Nephron progenitor cell (in vitro differentiated cells): ENCODE measurements at regions not wholly inside any gene's neighbourhood (a gene's known extent, or its start where the extent isn't known, plus 50 kb on each side); places are given as distances from the start of the nearest gene placed in this dataset.

Experiments
- DNase-seq: peaks from one replicate; pipeline ENCODE4 v3.0.0; 2021
- H3K27ac Mint-ChIP-seq: 2 replicates; pipeline ENCODE4 v1.8.0; 2021; ENCODE audit warnings: mild to moderate bottlenecking, moderate library complexity, mixed read lengths
- H3K27me3 Mint-ChIP-seq: 2 replicates; pipeline ENCODE4 v1.8.0; 2021; ENCODE audit warnings: mild to moderate bottlenecking, low read depth, mixed read lengths; ENCODE audit not compliant: poor library complexity
- H3K36me3 Mint-ChIP-seq: 2 replicates; pipeline ENCODE4 v1.8.0; 2021; ENCODE audit warnings: low read depth, mixed read lengths
- H3K4me1 Mint-ChIP-seq: 2 replicates; pipeline ENCODE4 v1.8.0; 2021; ENCODE audit warnings: mixed read lengths
- H3K4me3 Mint-ChIP-seq: 2 replicates; pipeline ENCODE4 v1.8.0; 2021; ENCODE audit warnings: mild to moderate bottlenecking, moderate library complexity, mixed read lengths
- H3K9me3 Mint-ChIP-seq: 2 replicates; pipeline ENCODE4 v1.8.0; 2021; ENCODE audit warnings: mild to moderate bottlenecking, moderate library complexity, mixed read lengths
- TF ChIP-seq, protein P1 (sequence below): fragments of 200-600 bp; sonication (generic); IDR thresholded peaks from 2 replicates; pipeline ENCODE4 v1.5.0; 2021; ENCODE audit warnings: antibody characterized with exemption

DNA sequence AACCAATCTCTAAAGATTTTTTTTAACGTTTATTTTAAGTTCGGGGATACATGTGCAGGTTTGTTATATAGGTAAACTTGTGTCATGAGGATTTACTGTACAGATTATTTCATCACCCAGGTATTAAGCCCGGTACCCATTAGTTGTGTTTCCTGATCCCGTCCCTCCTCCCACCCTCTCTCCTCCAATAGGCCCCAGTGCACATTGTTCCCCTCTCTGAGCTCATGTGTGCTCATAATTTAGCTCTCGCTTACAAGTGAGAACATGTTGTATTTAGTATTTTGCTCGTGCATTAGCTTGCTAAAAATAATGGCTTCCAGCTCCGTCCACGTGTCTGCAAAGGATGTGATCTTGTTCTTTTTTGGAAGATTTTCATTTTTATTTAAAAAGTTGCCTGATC is 2309.4 kb upstream of the AGA start:
- Mint-ChIP-seq H3K27ac (peak overlapping the region; percentile 13), H3K36me3 (no peaks in the 10 kb centered on the region), H3K4me1 (no peaks in the 10 kb centered on the region), H3K27me3 (no peaks in the 10 kb centered on the region), H3K4me3 (no peak overlapping the region), H3K9me3 (no peaks in the 10 kb centered on the region)
- no peak for DNase-seq
- TF ChIP-seq, protein P1, sequence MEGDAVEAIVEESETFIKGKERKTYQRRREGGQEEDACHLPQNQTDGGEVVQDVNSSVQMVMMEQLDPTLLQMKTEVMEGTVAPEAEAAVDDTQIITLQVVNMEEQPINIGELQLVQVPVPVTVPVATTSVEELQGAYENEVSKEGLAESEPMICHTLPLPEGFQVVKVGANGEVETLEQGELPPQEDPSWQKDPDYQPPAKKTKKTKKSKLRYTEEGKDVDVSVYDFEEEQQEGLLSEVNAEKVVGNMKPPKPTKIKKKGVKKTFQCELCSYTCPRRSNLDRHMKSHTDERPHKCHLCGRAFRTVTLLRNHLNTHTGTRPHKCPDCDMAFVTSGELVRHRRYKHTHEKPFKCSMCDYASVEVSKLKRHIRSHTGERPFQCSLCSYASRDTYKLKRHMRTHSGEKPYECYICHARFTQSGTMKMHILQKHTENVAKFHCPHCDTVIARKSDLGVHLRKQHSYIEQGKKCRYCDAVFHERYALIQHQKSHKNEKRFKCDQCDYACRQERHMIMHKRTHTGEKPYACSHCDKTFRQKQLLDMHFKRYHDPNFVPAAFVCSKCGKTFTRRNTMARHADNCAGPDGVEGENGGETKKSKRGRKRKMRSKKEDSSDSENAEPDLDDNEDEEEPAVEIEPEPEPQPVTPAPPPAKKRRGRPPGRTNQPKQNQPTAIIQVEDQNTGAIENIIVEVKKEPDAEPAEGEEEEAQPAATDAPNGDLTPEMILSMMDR: no peak

DNA sequence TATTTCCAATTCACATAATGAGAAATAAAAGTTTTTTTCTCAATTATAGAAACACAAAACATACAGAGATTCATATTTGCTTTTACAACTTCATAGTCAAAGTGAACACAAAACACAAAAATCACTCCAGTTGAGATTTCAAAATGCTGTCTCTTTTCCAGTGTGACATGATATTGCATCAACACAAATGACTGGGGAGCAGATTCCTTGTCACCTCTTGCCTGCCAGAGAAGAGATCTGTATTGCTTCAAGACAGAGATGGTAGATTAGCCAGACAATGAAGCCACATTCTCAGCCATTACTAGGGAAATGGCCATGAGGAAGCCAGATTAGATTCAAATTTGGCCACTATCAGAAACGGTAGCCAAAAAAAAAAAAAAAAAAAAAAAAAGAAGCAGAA is 2313.1 kb upstream of the AGA start:
- TF ChIP-seq, protein P1: no peak
- H3K4me3 Mint-ChIP-seq: no peak overlapping the region

DNA sequence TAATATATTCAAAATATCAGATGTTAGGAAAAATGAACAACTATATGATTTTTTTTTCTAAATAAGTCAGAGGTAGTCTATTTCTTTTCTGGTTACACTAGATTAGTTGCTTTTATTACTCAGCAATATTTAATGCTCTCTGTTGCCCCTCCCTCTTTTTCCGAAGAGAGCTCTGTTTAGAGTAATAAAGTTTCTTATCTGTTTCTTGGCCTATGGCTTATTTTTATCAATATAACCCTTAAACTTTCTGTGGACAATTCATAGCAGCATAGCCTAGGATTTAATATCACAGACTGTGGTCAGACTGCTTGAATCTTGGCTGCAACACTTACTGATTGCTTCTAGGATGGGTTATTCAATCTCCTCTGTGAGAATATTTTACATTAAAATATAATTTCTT is 2315.4 kb upstream of the AGA start:
- Mint-ChIP-seq H3K27ac (no peak overlapping the region), H3K36me3 (no peaks in the 10 kb centered on the region), H3K4me1 (no peaks in the 10 kb centered on the region)

More for the DNA sequence above, 2313.1 kb upstream of the AGA start:
- Mint-ChIP-seq H3K27ac (no peak overlapping the region), H3K4me1 (no peaks in the 10 kb centered on the region), H3K27me3 (no peaks in the 10 kb centered on the region), H3K9me3 (no peaks in the 10 kb centered on the region), H3K36me3 (no peaks in the 10 kb centered on the region)
- no peak for DNase-seq

DNA sequence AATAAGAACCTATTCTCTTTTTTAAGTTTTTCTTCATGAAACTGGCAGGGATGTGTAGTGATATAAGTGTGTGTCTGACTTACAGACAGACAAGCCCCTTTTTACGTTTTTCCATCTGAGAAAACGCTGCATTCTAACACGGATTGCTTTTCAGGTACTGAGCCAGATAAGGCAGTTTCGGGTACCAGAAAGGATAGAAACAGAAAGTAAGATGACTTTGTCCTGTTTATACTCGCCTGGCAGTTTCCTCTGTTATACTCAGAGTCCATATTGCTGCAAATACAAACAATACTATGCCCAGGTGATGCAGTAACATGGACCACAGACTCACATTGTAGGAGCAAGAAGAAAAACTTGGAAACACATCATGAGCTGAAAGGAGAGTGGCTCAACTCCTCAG is 2320.6 kb upstream of the AGA start:
- Mint-ChIP-seq H3K4me3 (no peak overlapping the region), H3K27me3 (no peaks in the 10 kb centered on the region), H3K9me3 (no peaks in the 10 kb centered on the region), H3K36me3 (no peaks in the 10 kb centered on the region), H3K4me1 (no peaks in the 10 kb centered on the region), H3K27ac (no peak overlapping the region)
- TF ChIP-seq, protein P1: no peak
- no peak for DNase-seq

More for the DNA sequence above, 2315.4 kb upstream of the AGA start:
- no peaks in the 10 kb centered on the region for H3K9me3 Mint-ChIP-seq
- TF ChIP-seq, protein P1: no peak
- H3K27me3 Mint-ChIP-seq: no peaks in the 10 kb centered on the region
- no peak for DNase-seq
- H3K4me3 Mint-ChIP-seq: no peak overlapping the region

DNA sequence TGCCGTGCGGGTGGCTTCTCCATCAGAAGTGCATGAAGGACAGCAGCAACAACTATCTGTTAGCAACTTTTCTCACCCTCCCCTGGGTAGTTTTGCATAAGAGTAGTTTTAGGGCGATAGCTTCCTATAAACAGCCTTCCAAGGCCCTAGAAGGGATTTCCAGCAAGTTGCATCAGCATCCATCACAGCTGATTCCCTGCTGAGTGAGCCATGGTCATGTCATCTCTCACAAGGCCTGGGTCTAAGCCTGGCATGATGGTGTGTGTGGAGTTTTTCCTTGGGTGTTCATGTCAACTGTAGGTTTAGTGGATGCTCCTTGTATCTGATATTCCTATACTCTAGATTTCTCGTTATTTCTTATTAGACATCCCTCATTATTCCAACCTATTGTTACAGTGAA is 2324.7 kb upstream of the AGA start:
- Mint-ChIP-seq H3K27ac (no peak overlapping the region), H3K4me1 (no peaks in the 10 kb centered on the region), H3K36me3 (no peaks in the 10 kb centered on the region), H3K27me3 (no peaks in the 10 kb centered on the region), H3K9me3 (no peaks in the 10 kb centered on the region), H3K4me3 (no peak overlapping the region)
- TF ChIP-seq, protein P1: no peak
- DNase-seq: no peak

DNA sequence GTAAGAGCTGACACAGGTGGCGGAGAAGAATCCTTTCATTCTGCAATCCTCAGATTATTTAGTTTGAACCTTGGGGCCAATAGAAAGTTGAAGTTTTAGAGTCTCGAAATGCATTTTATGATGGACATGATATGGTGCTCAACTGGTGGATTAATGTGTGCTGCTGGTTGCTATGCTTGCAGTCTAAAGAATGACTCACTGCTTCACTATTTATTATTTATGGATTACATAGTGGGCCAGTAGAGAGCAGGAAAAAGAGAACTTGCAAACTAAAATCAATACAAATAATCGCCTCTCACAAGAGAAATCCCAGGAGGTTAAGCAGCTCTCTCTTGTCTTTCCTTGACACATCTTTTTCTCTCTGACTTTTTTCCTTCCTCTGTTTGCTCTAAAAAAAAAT is 2326.8 kb upstream of the AGA start:
- Mint-ChIP-seq H3K4me3 (no peak overlapping the region), H3K27me3 (no peaks in the 10 kb centered on the region), H3K9me3 (no peaks in the 10 kb centered on the region), H3K4me1 (no peaks in the 10 kb centered on the region), H3K36me3 (no peaks in the 10 kb centered on the region), H3K27ac (no peak overlapping the region)
- TF ChIP-seq, protein P1: no peak
- DNase-seq: no peak
